NOMO-1 treated with dmso at 0.1 percent for 144 hours (cell line): ENCODE measurements at regions not wholly inside any gene's neighbourhood (a gene's known extent, or its start where the extent isn't known, plus 50 kb on each side); places are given as distances from the start of the nearest gene placed in this dataset.

ENCODE experiments used
- DNase-seq: peaks from one replicate; lab custom pipeline; 2025; ENCODE audit not compliant: unreplicated experiment; lab: John Stamatoyannopoulos, UW

- DNase-seq = no peak
Observed at GRCh38 chr2:144248350-144249034, 271.4 kb downstream of the ZEB2 start.

GRCh38 chr2:144244938-144245337, 275.0 kb downstream of the ZEB2 start:
- no peak for DNase-seq

- no peak for DNase-seq
Observed at GRCh38 chr2:144242311-144242710, 277.6 kb downstream of the ZEB2 start.

- no peak for DNase-seq
Observed at GRCh38 chr2:144241801-144242200, 278.1 kb downstream of the ZEB2 start.

GRCh38 chr2:144240656-144241339, 279.1 kb downstream of the ZEB2 start:
- no peak for DNase-seq

- no peak for DNase-seq
Observed at GRCh38 chr2:144239726-144240125, 280.2 kb downstream of the ZEB2 start.

GRCh38 chr2:144239306-144239705, 280.6 kb downstream of the ZEB2 start:
- no peak for DNase-seq

- peak; percentile 90 for DNase-seq
Observed at GRCh38 chr2:144237830-144238627, 281.9 kb downstream of the ZEB2 start.

GRCh38 chr2:144237108-144237507, 282.8 kb downstream of the ZEB2 start:
- DNase-seq = no peak

GRCh38 chr2:144235050-144235449, 284.9 kb downstream of the ZEB2 start:
- DNase-seq = no peak

- no peak for DNase-seq
Observed at GRCh38 chr2:144234542-144234871, 285.4 kb downstream of the ZEB2 start.

GRCh38 chr2:144233733-144234541, 286.0 kb downstream of the ZEB2 start:
- DNase-seq = no peak

GRCh38 chr2:144233317-144233716, 286.6 kb downstream of the ZEB2 start:
- DNase-seq = no peak

- no peak for DNase-seq
Observed at GRCh38 chr2:144230448-144231085, 289.4 kb downstream of the ZEB2 start.

GRCh38 chr2:144230033-144230432, 289.9 kb downstream of the ZEB2 start:
- DNase-seq = no peak

- no peak for DNase-seq
Observed at GRCh38 chr2:144229296-144229695, 290.6 kb downstream of the ZEB2 start.

- no peak for DNase-seq
Observed at GRCh38 chr2:144227427-144228105, 292.4 kb downstream of the ZEB2 start.

GRCh38 chr2:144225076-144225475, 294.8 kb downstream of the ZEB2 start:
- no peak for DNase-seq

- no peak for DNase-seq
Observed at GRCh38 chr2:144224472-144224871, 295.4 kb downstream of the ZEB2 start.

- no peak for DNase-seq
Observed at GRCh38 chr2:144219979-144220378, 299.9 kb downstream of the ZEB2 start.
